ENCODE measurements at regions not wholly inside any gene's neighbourhood (a gene's known extent, or its start where the extent isn't known, plus 50 kb on each side); places are given as distances from the start of the nearest gene placed in this dataset.
"Not testable (repeated sequence)": the region's sequence is repeated elsewhere in the genome, so short reads cannot be mapped to it uniquely, and the experiment has no call there.

DNA sequence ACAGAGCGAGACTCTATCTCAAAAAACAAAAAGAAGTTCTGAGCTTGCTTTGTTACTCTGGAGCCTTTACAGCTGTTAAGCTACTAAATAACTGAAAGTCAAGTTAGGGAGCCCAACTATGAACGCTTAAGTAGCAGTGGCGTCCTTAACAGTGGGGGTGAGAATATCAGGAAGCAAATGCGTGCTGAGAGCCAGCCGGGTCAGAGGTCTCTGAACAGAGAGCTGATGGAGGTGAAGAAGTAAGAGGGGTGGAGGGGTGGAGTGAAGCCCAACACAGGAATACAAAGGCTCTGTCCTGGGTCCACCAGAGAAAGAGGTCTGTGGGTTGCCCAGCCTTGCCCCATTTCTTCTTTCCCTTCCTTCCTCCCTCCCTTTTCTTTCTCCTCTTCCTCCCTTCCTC lies 104.1 kb upstream of the GATA6 start:
- H3K4me1 ChIP-seq = no peaks in the 10 kb centered on the region
- TF ChIP-seq, protein P1, sequence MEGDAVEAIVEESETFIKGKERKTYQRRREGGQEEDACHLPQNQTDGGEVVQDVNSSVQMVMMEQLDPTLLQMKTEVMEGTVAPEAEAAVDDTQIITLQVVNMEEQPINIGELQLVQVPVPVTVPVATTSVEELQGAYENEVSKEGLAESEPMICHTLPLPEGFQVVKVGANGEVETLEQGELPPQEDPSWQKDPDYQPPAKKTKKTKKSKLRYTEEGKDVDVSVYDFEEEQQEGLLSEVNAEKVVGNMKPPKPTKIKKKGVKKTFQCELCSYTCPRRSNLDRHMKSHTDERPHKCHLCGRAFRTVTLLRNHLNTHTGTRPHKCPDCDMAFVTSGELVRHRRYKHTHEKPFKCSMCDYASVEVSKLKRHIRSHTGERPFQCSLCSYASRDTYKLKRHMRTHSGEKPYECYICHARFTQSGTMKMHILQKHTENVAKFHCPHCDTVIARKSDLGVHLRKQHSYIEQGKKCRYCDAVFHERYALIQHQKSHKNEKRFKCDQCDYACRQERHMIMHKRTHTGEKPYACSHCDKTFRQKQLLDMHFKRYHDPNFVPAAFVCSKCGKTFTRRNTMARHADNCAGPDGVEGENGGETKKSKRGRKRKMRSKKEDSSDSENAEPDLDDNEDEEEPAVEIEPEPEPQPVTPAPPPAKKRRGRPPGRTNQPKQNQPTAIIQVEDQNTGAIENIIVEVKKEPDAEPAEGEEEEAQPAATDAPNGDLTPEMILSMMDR (IDR thresholded peaks at IDR 0.05) = no peak
- no peak for TF ChIP-seq POLR2A (IDR thresholded peaks at IDR 0.05)
- no peak for TF ChIP-seq POLR2AphosphoS5 (IDR thresholded peaks at IDR 0.05)
- no peak for TF ChIP-seq EP300 (IDR thresholded peaks at IDR 0.05)
- WGBS, 2 donors = 76 to 79% methylated on average over 5 of the region's 5 CpGs
- no peak overlapping the region for H3K4me3 ChIP-seq
- no peaks in the 10 kb centered on the region for H3K36me3 ChIP-seq
- no peaks in the 10 kb centered on the region for H3K9me3 ChIP-seq
- intact Hi-C loops (cut with DNase I) = no loop called here
- no peaks in the 10 kb centered on the region for H3K27me3 ChIP-seq
- no peak overlapping the region for H3K27ac ChIP-seq
- no peak for DNase-seq

DNA sequence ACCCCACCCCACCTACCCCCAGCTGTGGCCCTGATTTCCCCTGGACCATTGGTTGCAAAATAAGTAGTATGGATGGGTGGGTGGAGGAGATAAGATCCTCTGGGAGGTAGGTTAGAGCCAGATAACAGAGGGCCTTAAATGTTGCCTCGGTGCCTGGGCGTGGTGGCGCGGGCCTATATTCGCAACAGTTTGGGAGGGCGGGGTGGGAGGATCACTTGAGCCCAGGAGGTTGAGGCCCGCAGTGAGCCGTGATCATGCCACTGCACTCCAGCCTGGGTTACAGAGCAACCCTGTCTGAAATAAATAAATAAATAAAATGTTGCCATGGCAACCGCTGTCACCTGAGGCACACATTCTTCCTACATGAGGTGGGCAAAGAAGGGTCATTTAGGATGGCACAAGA lies 103.3 kb upstream of the GATA6 start:
- Histone ChIP-seq H3K27ac (no peak overlapping the region), H3K36me3 (no peaks in the 10 kb centered on the region), H3K4me1 (no peaks in the 10 kb centered on the region), H3K27me3 (no peaks in the 10 kb centered on the region), H3K4me3 (no peak overlapping the region), H3K9me3 (no peaks in the 10 kb centered on the region)
- TF ChIP-seq, protein P1 (IDR thresholded peaks at IDR 0.05) = no peak
- TF ChIP-seq POLR2A (IDR thresholded peaks at IDR 0.05) (no peak), POLR2AphosphoS5 (IDR thresholded peaks at IDR 0.05) (no peak), EP300 (IDR thresholded peaks at IDR 0.05) (no peak)
- DNase-seq = no peak
- intact Hi-C loops (cut with DNase I) = no loop called here
- 52 to 83% methylated on average over 9 of the region's 9 CpGs for WGBS, 2 donors

GRCh38 chr18:22067109-22067508 lies 102.3 kb upstream of the GATA6 start:
- no peak overlapping the region for H3K27ac ChIP-seq
- WGBS, 2 donors = 91% methylated on average over 2 of the region's 2 CpGs
- no peak overlapping the region for H3K4me3 ChIP-seq
- intact Hi-C loops (cut with DNase I) = no loop called here
- H3K9me3 ChIP-seq = no peaks in the 10 kb centered on the region
- H3K4me1 ChIP-seq = no peaks in the 10 kb centered on the region
- H3K27me3 ChIP-seq = no peaks in the 10 kb centered on the region
- no peaks in the 10 kb centered on the region for H3K36me3 ChIP-seq
- TF ChIP-seq POLR2AphosphoS5 (IDR thresholded peaks at IDR 0.05) = no peak
- no peak for TF ChIP-seq POLR2A (IDR thresholded peaks at IDR 0.05)
- TF ChIP-seq, protein P1 (IDR thresholded peaks at IDR 0.05) = no peak
- no peak for TF ChIP-seq EP300 (IDR thresholded peaks at IDR 0.05)
- no peak for DNase-seq

GRCh38 chr18:22067682-22068081 lies 101.7 kb upstream of the GATA6 start:
- Histone ChIP-seq H3K27me3 (no peaks in the 10 kb centered on the region), H3K27ac (no peak overlapping the region), H3K4me1 (no peaks in the 10 kb centered on the region), H3K36me3 (no peaks in the 10 kb centered on the region), H3K4me3 (no peak overlapping the region), H3K9me3 (no peaks in the 10 kb centered on the region)
- no peak for DNase-seq
- 83 to 90% methylated on average over 3 of the region's 3 CpGs for WGBS, 2 donors
- intact Hi-C loops (cut with DNase I) = no loop called here
- TF ChIP-seq EP300 (IDR thresholded peaks at IDR 0.05) (no peak), POLR2A (IDR thresholded peaks at IDR 0.05) (no peak), POLR2AphosphoS5 (IDR thresholded peaks at IDR 0.05) (no peak)
- TF ChIP-seq, protein P1 (IDR thresholded peaks at IDR 0.05) = no peak

DNA sequence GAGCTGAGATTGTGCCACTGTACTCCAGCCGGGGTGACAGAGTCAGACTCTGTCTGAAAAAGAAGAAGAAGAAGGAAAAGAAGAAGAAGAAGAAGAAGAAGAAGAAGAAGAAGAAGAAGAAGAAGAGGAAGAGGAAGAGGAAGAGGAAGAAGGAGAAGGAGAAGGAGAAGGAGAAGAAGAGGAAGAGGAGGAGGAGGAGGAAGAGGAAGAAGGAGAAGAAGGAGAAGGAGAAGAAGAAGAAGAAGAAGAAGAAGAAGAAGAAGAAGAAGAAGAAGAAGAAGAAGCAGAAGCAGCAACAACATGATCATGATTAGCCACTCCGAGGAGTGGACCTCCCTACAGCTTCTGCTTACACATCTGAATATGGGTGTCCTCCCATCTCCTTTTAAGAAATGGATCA lies 100.6 kb upstream of the GATA6 start:
- H3K27ac ChIP-seq; DNase-seq; H3K36me3 ChIP-seq; H3K27me3 ChIP-seq; H3K4me1 ChIP-seq; H3K4me3 ChIP-seq; intact Hi-C loops (cut with DNase I); H3K9me3 ChIP-seq: not testable (repeated sequence)
- 88 to 96% methylated on average over 2 of the region's 2 CpGs for WGBS, 2 donors
